GM18858 (cell line): ENCODE measurements at regions not wholly inside any gene's neighbourhood (a gene's known extent, or its start where the extent isn't known, plus 50 kb on each side); places are given as distances from the start of the nearest gene placed in this dataset.

Experiments used
- ATAC-seq: cut with Tn5 transposase; IDR thresholded peaks from one replicate; pipeline ENCODE4 v1.9.1; 2021; ENCODE audit not compliant: unreplicated experiment

GRCh38 chr13:81745391-81745790 is 1404.5 kb upstream of the SPRY2 start:
- ATAC-seq, result no peak

- ATAC-seq, result no peak
Measured at GRCh38 chr13:81738364-81738763, 1397.4 kb upstream of the SPRY2 start.

- no peak for ATAC-seq
Measured at GRCh38 chr13:81726037-81726726, 1385.3 kb upstream of the SPRY2 start.

- no peak for ATAC-seq
Measured at GRCh38 chr13:81722456-81722855, 1381.5 kb upstream of the SPRY2 start.

GRCh38 chr13:81721400-81721799 is 1380.5 kb upstream of the SPRY2 start:
- no peak for ATAC-seq

GRCh38 chr13:81714513-81714912 is 1373.6 kb upstream of the SPRY2 start:
- no peak for ATAC-seq

- no peak for ATAC-seq
Measured at GRCh38 chr13:81713201-81713600, 1372.3 kb upstream of the SPRY2 start.

- ATAC-seq, result no peak
Measured at GRCh38 chr13:81697826-81698225, 1356.9 kb upstream of the SPRY2 start.

- no peak for ATAC-seq
Measured at GRCh38 chr13:81686877-81687276, 1346.0 kb upstream of the SPRY2 start.

- no peak for ATAC-seq
Measured at GRCh38 chr13:81683521-81683920, 1342.6 kb upstream of the SPRY2 start.

- no peak for ATAC-seq
Measured at GRCh38 chr13:81682081-81682630, 1341.2 kb upstream of the SPRY2 start.

- ATAC-seq, result no peak
Measured at GRCh38 chr13:81677857-81678256, 1336.9 kb upstream of the SPRY2 start.

GRCh38 chr13:81676008-81676407 is 1335.1 kb upstream of the SPRY2 start:
- no peak for ATAC-seq

- no peak for ATAC-seq
Measured at GRCh38 chr13:81671064-81671463, 1330.1 kb upstream of the SPRY2 start.

- ATAC-seq, result no peak
Measured at GRCh38 chr13:81670048-81670447, 1329.1 kb upstream of the SPRY2 start.

- ATAC-seq, result no peak
Measured at GRCh38 chr13:81664872-81665271, 1323.9 kb upstream of the SPRY2 start.

- ATAC-seq, result no peak
Measured at GRCh38 chr13:81659984-81660383, 1319.1 kb upstream of the SPRY2 start.

GRCh38 chr13:81658598-81659370 is 1317.9 kb upstream of the SPRY2 start:
- ATAC-seq, result no peak

GRCh38 chr13:81639984-81640582 is 1299.2 kb upstream of the SPRY2 start:
- ATAC-seq, result no peak

GRCh38 chr13:81637457-81637856 is 1296.5 kb upstream of the SPRY2 start:
- ATAC-seq, result no peak

GRCh38 chr13:81636120-81636519 is 1295.2 kb upstream of the SPRY2 start:
- no peak for ATAC-seq

- no peak for ATAC-seq
Measured at GRCh38 chr13:81615031-81615430, 1274.1 kb upstream of the SPRY2 start.
